Mammary epithelial cell (primary cell): ENCODE measurements at regions not wholly inside any gene's neighbourhood (a gene's known extent, or its start where the extent isn't known, plus 50 kb on each side); places are given as distances from the start of the nearest gene placed in this dataset.

Experiments used
- EZH2 ChIP-seq: IDR thresholded peaks from 2 replicates; pipeline ENCODE4 v1.6.1; 2012; ENCODE audit warnings: low read length, inconsistent platforms, borderline replicate concordance
- TF ChIP-seq, protein P1 (sequence below), 2 donors: IDR thresholded peaks in 1 of 2; conservative IDR thresholded peaks in 1 of 2; 2 replicates each; pipeline ENCODE4 v1.5.1; 2011 to 2012; ENCODE audit warnings: inconsistent platforms in 2 of 2, low read length in 2 of 2, mild to moderate bottlenecking in 2 of 2, control low read depth in 1 of 2, low read depth in 1 of 2; ENCODE audit not compliant: insufficient read depth in 1 of 2; ENCODE audit errors: extremely low read depth in 1 of 2

DNA sequence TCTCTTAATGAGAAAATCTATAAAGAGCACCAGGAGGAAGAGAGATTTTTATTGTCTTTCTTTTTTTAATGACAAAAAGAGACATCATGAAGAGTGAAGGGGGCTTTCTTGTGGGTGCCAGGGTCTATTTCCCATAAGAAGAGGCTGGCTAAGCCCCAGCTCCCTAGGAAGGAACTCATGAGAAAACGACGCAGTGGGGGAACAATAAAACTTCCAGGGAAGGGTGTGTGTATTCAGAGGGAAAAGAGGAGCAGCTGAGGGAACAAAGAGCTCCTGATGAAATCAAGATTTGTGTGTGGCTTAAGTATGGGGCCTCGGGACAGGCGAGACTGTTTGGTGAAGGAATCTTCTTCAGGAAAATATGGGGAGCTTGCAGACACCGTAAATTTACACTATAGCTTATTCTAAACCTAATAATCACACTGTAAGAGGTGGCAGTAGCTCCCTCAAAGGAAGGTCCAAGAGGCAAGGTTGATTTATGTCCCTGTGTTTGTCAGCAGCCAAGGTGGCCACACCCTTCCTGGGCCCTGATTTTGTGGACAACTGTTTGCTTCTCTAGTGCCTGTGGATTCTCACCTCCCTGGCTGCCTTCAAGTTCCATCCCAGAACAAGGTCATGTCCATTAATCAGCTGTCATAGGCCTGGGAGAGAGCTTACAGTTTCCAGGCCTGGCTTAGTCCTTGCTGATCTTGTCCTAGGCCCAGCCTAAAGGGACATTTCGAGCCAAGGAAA is 615.7 kb downstream of the INSC start:
- TF ChIP-seq, protein P1, sequence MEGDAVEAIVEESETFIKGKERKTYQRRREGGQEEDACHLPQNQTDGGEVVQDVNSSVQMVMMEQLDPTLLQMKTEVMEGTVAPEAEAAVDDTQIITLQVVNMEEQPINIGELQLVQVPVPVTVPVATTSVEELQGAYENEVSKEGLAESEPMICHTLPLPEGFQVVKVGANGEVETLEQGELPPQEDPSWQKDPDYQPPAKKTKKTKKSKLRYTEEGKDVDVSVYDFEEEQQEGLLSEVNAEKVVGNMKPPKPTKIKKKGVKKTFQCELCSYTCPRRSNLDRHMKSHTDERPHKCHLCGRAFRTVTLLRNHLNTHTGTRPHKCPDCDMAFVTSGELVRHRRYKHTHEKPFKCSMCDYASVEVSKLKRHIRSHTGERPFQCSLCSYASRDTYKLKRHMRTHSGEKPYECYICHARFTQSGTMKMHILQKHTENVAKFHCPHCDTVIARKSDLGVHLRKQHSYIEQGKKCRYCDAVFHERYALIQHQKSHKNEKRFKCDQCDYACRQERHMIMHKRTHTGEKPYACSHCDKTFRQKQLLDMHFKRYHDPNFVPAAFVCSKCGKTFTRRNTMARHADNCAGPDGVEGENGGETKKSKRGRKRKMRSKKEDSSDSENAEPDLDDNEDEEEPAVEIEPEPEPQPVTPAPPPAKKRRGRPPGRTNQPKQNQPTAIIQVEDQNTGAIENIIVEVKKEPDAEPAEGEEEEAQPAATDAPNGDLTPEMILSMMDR (conservative IDR thresholded peaks at IDR 0.05 in 1 of 2, IDR thresholded peaks at IDR 0.05 in 1 of 2; ENCODE audit: extremely low read depth in 1 of 2, insufficient read depth in 1 of 2, low read depth in 1 of 2, low read length in 2 of 2): no peak
- TF ChIP-seq EZH2: no peak
